B cell (primary cell): ENCODE measurements at regions not wholly inside any gene's neighbourhood (a gene's known extent, or its start where the extent isn't known, plus 50 kb on each side); places are given as distances from the start of the nearest gene placed in this dataset.

Source experiments
- CTCF ChIP-seq: fragments of 200-600 bp; IDR thresholded peaks from one replicate; pipeline ENCODE4 v1.8.0; 2022; ENCODE audit warnings: antibody characterized with exemption, mild to moderate bottlenecking
- EZH2 ChIP-seq: IDR thresholded peaks from 2 replicates; pipeline ENCODE4 v1.6.1; 2012; ENCODE audit warnings: borderline replicate concordance, low read depth, mild to moderate bottlenecking, moderate library complexity, low read length; ENCODE audit not compliant: insufficient read depth, poor library complexity, severe bottlenecking

- TF ChIP-seq CTCF (no peak), EZH2 (no peak)
Measured at GRCh38 chr7:123323689-123324088, 123.9 kb upstream of the SLC13A1 start.
